Liver (tissue), 3 donors: ENCODE measurements at regions not wholly inside any gene's neighbourhood (a gene's known extent, or its start where the extent isn't known, plus 50 kb on each side); places are given as distances from the start of the nearest gene placed in this dataset.

Experiments used
- CTCF ChIP-seq: fragments of 150-350 bp; IDR thresholded peaks from 2 replicates; pipeline ENCODE4 v1.5.1; 2017; ENCODE audit warnings: improper control_type of control experiment, low read depth, low read length; ENCODE audit not compliant: missing input control
- FOXA1 ChIP-seq: IDR thresholded peaks from 2 replicates; pipeline ENCODE4 v1.6.1; 2016; ENCODE audit warnings: antibody characterized with exemption
- RAD21 ChIP-seq, 2 donors: IDR thresholded peaks; 2 replicates each; pipeline ENCODE4 v1.6.1; 2016; ENCODE audit warnings: antibody characterized with exemption in 2 of 2, mild to moderate bottlenecking in 2 of 2
- REST ChIP-seq: IDR thresholded peaks from 2 replicates; pipeline ENCODE4 v1.6.1; 2016; ENCODE audit warnings: antibody characterized with exemption, mild to moderate bottlenecking
- YY1 ChIP-seq: IDR thresholded peaks from 2 replicates; pipeline ENCODE4 v1.6.1; 2016; ENCODE audit warnings: antibody characterized with exemption, mild to moderate bottlenecking
- donor health status: healthy.
- donor health status: healthy.

GRCh38 chr10:113438652-113439051 lies 114.2 kb upstream of the HABP2 start:
- TF ChIP-seq CTCF (no peak), REST (no peak), RAD21 (IDR thresholded peaks at IDR 0.05) (no peak), YY1 (no peak), FOXA1 (no peak)
